ENCODE measurements at regions not wholly inside any gene's neighbourhood (a gene's known extent, or its start where the extent isn't known, plus 50 kb on each side); places are given as distances from the start of the nearest gene placed in this dataset.

GRCh38 chr3:94269763-94270162 lies 206.9 kb downstream of the NSUN3 start:
- DNase-seq = no peak

- no peak for DNase-seq
Observed at GRCh38 chr3:94272016-94272415, 209.2 kb downstream of the NSUN3 start.

GRCh38 chr3:94280958-94281357 lies 218.1 kb downstream of the NSUN3 start:
- DNase-seq = no peak

GRCh38 chr3:94285872-94286271 lies 223.0 kb downstream of the NSUN3 start:
- no peak for DNase-seq

- DNase-seq = no peak
Observed at GRCh38 chr3:94291686-94292085, 228.8 kb downstream of the NSUN3 start.

GRCh38 chr3:94292151-94292550 lies 229.3 kb downstream of the NSUN3 start:
- DNase-seq = no peak

- no peak for DNase-seq
Observed at GRCh38 chr3:94293793-94294195, 230.9 kb downstream of the NSUN3 start.

GRCh38 chr3:94294806-94295205 lies 231.9 kb downstream of the NSUN3 start:
- no peak for DNase-seq

- DNase-seq = no peak
Observed at GRCh38 chr3:94299716-94300115, 236.9 kb downstream of the NSUN3 start.

GRCh38 chr3:94301366-94301765 lies 238.5 kb downstream of the NSUN3 start:
- no peak for DNase-seq

- DNase-seq = no peak
Observed at GRCh38 chr3:94303266-94303665, 240.4 kb downstream of the NSUN3 start.

- DNase-seq = no peak
Observed at GRCh38 chr3:94303897-94304296, 241.0 kb downstream of the NSUN3 start.

- DNase-seq = no peak
Observed at GRCh38 chr3:94304954-94305353, 242.1 kb downstream of the NSUN3 start.

GRCh38 chr3:94305835-94306611 lies 243.2 kb downstream of the NSUN3 start:
- DNase-seq = no peak

GRCh38 chr3:94307588-94307987 lies 244.7 kb downstream of the NSUN3 start:
- DNase-seq = no peak

- no peak for DNase-seq
Observed at GRCh38 chr3:94308767-94309166, 245.9 kb downstream of the NSUN3 start.

- no peak for DNase-seq
Observed at GRCh38 chr3:94310341-94311135, 247.7 kb downstream of the NSUN3 start.

- DNase-seq = no peak
Observed at GRCh38 chr3:94311651-94312050, 248.8 kb downstream of the NSUN3 start.

- no peak for DNase-seq
Observed at GRCh38 chr3:94314218-94314883, 251.5 kb downstream of the NSUN3 start.

- no peak for DNase-seq
Observed at GRCh38 chr3:94317017-94317416, 254.2 kb downstream of the NSUN3 start.

GRCh38 chr3:94323596-94323995 lies 260.7 kb downstream of the NSUN3 start:
- DNase-seq = no peak

- no peak for DNase-seq
Observed at GRCh38 chr3:94331831-94332230, 269.0 kb downstream of the NSUN3 start.

GRCh38 chr3:94336046-94336753 lies 273.3 kb downstream of the NSUN3 start:
- DNase-seq = no peak
